CD4-positive, alpha-beta memory T cell (primary cell): ENCODE measurements at regions not wholly inside any gene's neighbourhood (a gene's known extent, or its start where the extent isn't known, plus 50 kb on each side); places are given as distances from the start of the nearest gene placed in this dataset.

Source experiments
- CTCF ChIA-PET: fragments of 350-600 bp; sonication (Branson Sonifier 250); formaldehyde crosslinking; loops from one replicate; lab custom pipeline; 2021; ENCODE audit warnings: inconsistent platforms; ENCODE audit not compliant: partially characterized antibody; lab: Charles Lee
- POLR2A ChIA-PET: fragments of 350-600 bp; sonication (Branson Sonifier 250); formaldehyde crosslinking; loops from one replicate; lab custom pipeline; 2021; ENCODE audit not compliant: partially characterized antibody; lab: Charles Lee
- DNase-seq, 5 donors: peaks; one replicate each; pipeline versions ENCODE4 v3.0.0 to v3.0.0-alpha.2; 2020 to 2022; ENCODE audit warnings: mixed read lengths in 1 of 5
- H3K27ac ChIP-seq: one replicate; pipeline ENCODE4 v1.7.0; 2013; ENCODE audit warnings: low read depth, low read length
- H3K27me3 ChIP-seq: 2 replicates; pipeline ENCODE4 v1.7.0; 2013; ENCODE audit warnings: mild to moderate bottlenecking, low read length, moderate library complexity; ENCODE audit not compliant: insufficient read depth
- H3K36me3 ChIP-seq: 2 replicates; pipeline ENCODE4 v1.7.0; 2013; ENCODE audit warnings: mild to moderate bottlenecking, low read length, moderate library complexity; ENCODE audit not compliant: insufficient read depth
- H3K4me1 ChIP-seq: 2 replicates; pipeline ENCODE4 v1.7.0; 2013; ENCODE audit warnings: mild to moderate bottlenecking, low read length, moderate library complexity; ENCODE audit not compliant: insufficient read depth
- H3K4me3 ChIP-seq, 2 donors: one replicate each; pipeline ENCODE4 v1.7.0; 2013; ENCODE audit warnings: low read length in 2 of 2, mild to moderate bottlenecking in 1 of 2
- H3K9me3 ChIP-seq, 2 donors: one replicate each; pipeline ENCODE4 v1.7.0; 2013; ENCODE audit warnings: low read length in 2 of 2, control low read depth in 1 of 2; ENCODE audit not compliant: control insufficient read depth in 1 of 2
- H3K27ac Mint-ChIP-seq, 7 donors: one replicate each; pipeline ENCODE4 v1.8.0; 2020 to 2021; ENCODE audit warnings: mixed read lengths in 7 of 7, mild to moderate bottlenecking in 6 of 7, inconsistent platforms in 3 of 7, moderate library complexity in 3 of 7
- H3K27me3 Mint-ChIP-seq, 2 donors: one replicate each; pipeline ENCODE4 v1.8.0; 2020 to 2021; ENCODE audit warnings: mixed read lengths in 2 of 2
- H3K36me3 Mint-ChIP-seq, 2 donors: one replicate each; pipeline ENCODE4 v1.8.0; 2020 to 2021; ENCODE audit warnings: mixed read lengths in 2 of 2, inconsistent platforms in 1 of 2, mild to moderate bottlenecking in 1 of 2
- H3K4me1 Mint-ChIP-seq, 4 donors: one replicate each; pipeline ENCODE4 v1.8.0; 2020 to 2021; ENCODE audit warnings: mixed read lengths in 4 of 4, mild to moderate bottlenecking in 1 of 4
- H3K4me3 Mint-ChIP-seq, 8 donors: one replicate each; pipeline ENCODE4 v1.8.0; 2020 to 2021; ENCODE audit warnings: mixed read lengths in 8 of 8, mild to moderate bottlenecking in 7 of 8, moderate library complexity in 6 of 8, inconsistent platforms in 3 of 8
- H3K9me3 Mint-ChIP-seq, 8 donors: one replicate each; pipeline ENCODE4 v1.8.0; 2020 to 2021; ENCODE audit warnings: mixed read lengths in 8 of 8, mild to moderate bottlenecking in 5 of 8, inconsistent platforms in 3 of 8, moderate library complexity in 1 of 8
- intact Hi-C: fragments of 100-400 bp; cut with micrococcal nuclease; formaldehyde crosslinking; loops from one replicate; pipeline ENCODE4 v1.15.1; 2023

- peaks cover 0 to 2% of the 10 kb centered on the region in 2 donors for H3K27me3 Mint-ChIP-seq
- no peaks in the 10 kb centered on the region for H3K4me1 Mint-ChIP-seq
- H3K4me1 ChIP-seq, result no peaks in the 10 kb centered on the region
- ChIA-PET CTCF (no interaction called here), POLR2A (no interaction called here)
- no peak overlapping the region for H3K4me3 Mint-ChIP-seq
- no peak overlapping the region for H3K27ac ChIP-seq
- no peak overlapping the region for H3K27ac Mint-ChIP-seq
- no peaks in the 10 kb centered on the region for H3K9me3 ChIP-seq
- H3K36me3 ChIP-seq, result no peaks in the 10 kb centered on the region
- intact Hi-C loops, result no loop called here
- H3K27me3 ChIP-seq, result no peaks in the 10 kb centered on the region
- no peak overlapping the region for H3K4me3 ChIP-seq
- no peaks in the 10 kb centered on the region for H3K9me3 Mint-ChIP-seq
- no peak for DNase-seq
- H3K36me3 Mint-ChIP-seq, result no peaks in the 10 kb centered on the region
Measured at GRCh38 chr5:61802456-61802855, 470.4 kb downstream of the ZSWIM6 start.

- Histone ChIP-seq H3K36me3 (no peaks in the 10 kb centered on the region), H3K27me3 (no peaks in the 10 kb centered on the region), H3K4me1 (no peaks in the 10 kb centered on the region), H3K27ac (no peak overlapping the region), H3K4me3 (no peak overlapping the region), H3K9me3 (no peaks in the 10 kb centered on the region)
- H3K4me1 Mint-ChIP-seq, result no peaks in the 10 kb centered on the region
- ChIA-PET POLR2A (no interaction called here), CTCF (no interaction called here)
- no peak overlapping the region for H3K27ac Mint-ChIP-seq
- no peaks in the 10 kb centered on the region for H3K9me3 Mint-ChIP-seq
- H3K27me3 Mint-ChIP-seq, result peaks cover under 1 to 2% of the 10 kb centered on the region in 2 donors
- no peak for DNase-seq
- no peaks in the 10 kb centered on the region for H3K36me3 Mint-ChIP-seq
- H3K4me3 Mint-ChIP-seq, result no peak overlapping the region
- intact Hi-C loops, result no loop called here
Measured at GRCh38 chr5:61805101-61805500, 473.0 kb downstream of the ZSWIM6 start.

- no peaks in the 10 kb centered on the region for H3K9me3 ChIP-seq
- Mint-ChIP-seq H3K4me3 (no peak overlapping the region), H3K27ac (no peak overlapping the region), H3K9me3 (no peaks in the 10 kb centered on the region), H3K36me3 (no peaks in the 10 kb centered on the region), H3K4me1 (no peaks in the 10 kb centered on the region), H3K27me3 (peaks cover 2% of the 10 kb centered on the region in 2 donors)
- intact Hi-C loops, result no loop called here
- H3K27ac ChIP-seq, result no peak overlapping the region
- no peaks in the 10 kb centered on the region for H3K36me3 ChIP-seq
- CTCF ChIA-PET, result no interaction called here
- H3K4me1 ChIP-seq, result no peaks in the 10 kb centered on the region
- DNase-seq, result no peak
- H3K4me3 ChIP-seq, result no peak overlapping the region
- POLR2A ChIA-PET, result no interaction called here
- no peaks in the 10 kb centered on the region for H3K27me3 ChIP-seq
Measured at GRCh38 chr5:61806491-61807020, 474.5 kb downstream of the ZSWIM6 start.

- Histone ChIP-seq H3K27me3 (no peaks in the 10 kb centered on the region), H3K36me3 (no peaks in the 10 kb centered on the region), H3K27ac (no peak overlapping the region), H3K4me3 (no peak overlapping the region), H3K4me1 (no peaks in the 10 kb centered on the region), H3K9me3 (no peaks in the 10 kb centered on the region)
- H3K4me3 Mint-ChIP-seq, result no peak overlapping the region
- CTCF ChIA-PET, result no interaction called here
- no peak overlapping the region for H3K27ac Mint-ChIP-seq
- DNase-seq, result no peak
- H3K36me3 Mint-ChIP-seq, result no peaks in the 10 kb centered on the region
- H3K4me1 Mint-ChIP-seq, result no peaks in the 10 kb centered on the region
- H3K27me3 Mint-ChIP-seq, result peaks cover 2% of the 10 kb centered on the region in 2 donors
- H3K9me3 Mint-ChIP-seq, result no peaks in the 10 kb centered on the region
- POLR2A ChIA-PET, result no interaction called here
- intact Hi-C loops, result no loop called here
Measured at GRCh38 chr5:61808091-61808490, 476.0 kb downstream of the ZSWIM6 start.

GRCh38 chr5:61808909-61809308, 476.9 kb downstream of the ZSWIM6 start:
- POLR2A ChIA-PET, result no interaction called here

GRCh38 chr5:61809651-61810050, 477.6 kb downstream of the ZSWIM6 start:
- CTCF ChIA-PET, result no interaction called here
- H3K4me1 ChIP-seq, result no peaks in the 10 kb centered on the region
- H3K4me3 ChIP-seq, result no peak overlapping the region
- no peak overlapping the region for H3K27ac ChIP-seq
- Mint-ChIP-seq H3K9me3 (no peaks in the 10 kb centered on the region), H3K4me1 (no peaks in the 10 kb centered on the region), H3K4me3 (no peak overlapping the region), H3K36me3 (no peaks in the 10 kb centered on the region), H3K27ac (no peak overlapping the region), H3K27me3 (peaks cover 2% of the 10 kb centered on the region in 2 donors)
- intact Hi-C loops, result no loop called here
- POLR2A ChIA-PET, result no interaction called here
- no peaks in the 10 kb centered on the region for H3K27me3 ChIP-seq
- no peaks in the 10 kb centered on the region for H3K9me3 ChIP-seq
- DNase-seq, result no peak
- H3K36me3 ChIP-seq, result no peaks in the 10 kb centered on the region

More at GRCh38 chr5:61808909-61809308, 476.9 kb downstream of the ZSWIM6 start:
- Mint-ChIP-seq H3K27ac (no peak overlapping the region), H3K4me1 (no peaks in the 10 kb centered on the region), H3K27me3 (peaks cover 2% of the 10 kb centered on the region in 2 donors), H3K4me3 (no peak overlapping the region), H3K36me3 (no peaks in the 10 kb centered on the region), H3K9me3 (no peaks in the 10 kb centered on the region)
- H3K9me3 ChIP-seq, result no peaks in the 10 kb centered on the region
- no peak overlapping the region for H3K27ac ChIP-seq
- no peaks in the 10 kb centered on the region for H3K36me3 ChIP-seq
- no peak overlapping the region for H3K4me3 ChIP-seq
- H3K4me1 ChIP-seq, result no peaks in the 10 kb centered on the region
- intact Hi-C loops, result no loop called here
- H3K27me3 ChIP-seq, result no peaks in the 10 kb centered on the region
- DNase-seq, result no peak
- CTCF ChIA-PET, result no interaction called here

GRCh38 chr5:61811052-61811451, 479.0 kb downstream of the ZSWIM6 start:
- no peaks in the 10 kb centered on the region for H3K4me1 Mint-ChIP-seq
- CTCF ChIA-PET, result no interaction called here

GRCh38 chr5:61813361-61813760, 481.3 kb downstream of the ZSWIM6 start:
- peaks cover 0 to under 1% (median 0%) of the 10 kb centered on the region in 8 donors for H3K9me3 Mint-ChIP-seq
- ChIA-PET CTCF (no interaction called here), POLR2A (no interaction called here)
- H3K27ac Mint-ChIP-seq, result no peak overlapping the region
- Histone ChIP-seq H3K27me3 (no peaks in the 10 kb centered on the region), H3K9me3 (no peaks in the 10 kb centered on the region), H3K4me1 (no peaks in the 10 kb centered on the region), H3K27ac (no peak overlapping the region), H3K36me3 (no peaks in the 10 kb centered on the region), H3K4me3 (no peak overlapping the region)
- no peak for DNase-seq
- H3K36me3 Mint-ChIP-seq, result no peaks in the 10 kb centered on the region
- intact Hi-C loops, result no loop called here
- H3K4me1 Mint-ChIP-seq, result no peaks in the 10 kb centered on the region
- peaks cover 0 to 2% of the 10 kb centered on the region in 2 donors for H3K27me3 Mint-ChIP-seq
- no peak overlapping the region for H3K4me3 Mint-ChIP-seq

More at GRCh38 chr5:61811052-61811451, 479.0 kb downstream of the ZSWIM6 start:
- peaks cover 2% of the 10 kb centered on the region in 2 donors for H3K27me3 Mint-ChIP-seq
- intact Hi-C loops, result no loop called here
- Histone ChIP-seq H3K27ac (no peak overlapping the region), H3K4me3 (no peak overlapping the region), H3K4me1 (no peaks in the 10 kb centered on the region), H3K9me3 (no peaks in the 10 kb centered on the region), H3K27me3 (no peaks in the 10 kb centered on the region), H3K36me3 (no peaks in the 10 kb centered on the region)
- H3K27ac Mint-ChIP-seq, result no peak overlapping the region
- H3K9me3 Mint-ChIP-seq, result no peaks in the 10 kb centered on the region
- H3K36me3 Mint-ChIP-seq, result no peaks in the 10 kb centered on the region
- DNase-seq, result no peak
- no peak overlapping the region for H3K4me3 Mint-ChIP-seq
- POLR2A ChIA-PET, result no interaction called here
